A549 (cell line): ENCODE measurements at regions not wholly inside any gene's neighbourhood (a gene's known extent, or its start where the extent isn't known, plus 50 kb on each side); places are given as distances from the start of the nearest gene placed in this dataset.

Experiments used
- ATAC-seq, 2 experiments: fragments of 200-7000 bp in 1 of 2; fragments of >200 bp in 1 of 2; cut with Nextera tagmentation in 1 of 2; cut with Tn5 transposase in 1 of 2; 3 replicates each; pipeline versions ENCODE4 v1.8.0 to v1.9.1; 2018 to 2020; ENCODE audit warnings: mild to moderate bottlenecking in 1 of 2, moderate library complexity in 1 of 2
- CTCF ChIA-PET: fragments of 300-600 bp; sonication (Branson Sonifier 250); formaldehyde crosslinking; extraction: SDS; loops from one replicate; lab custom pipeline; 2021; ENCODE audit warnings: antibody characterized with exemption, inconsistent platforms; lab: Yijun Ruan, JAX
- POLR2A ChIA-PET: fragments of 350-600 bp; formaldehyde crosslinking; extraction: SDS; loops from one replicate; lab custom pipeline; 2021; ENCODE audit warnings: antibody characterized with exemption, inconsistent platforms; lab: Yijun Ruan, JAX
- DNase-seq, 2 experiments: peaks; one replicate each; pipeline versions ENCODE4 v3.0.0 to v3.0.0-alpha.2; 2011 to 2016; ENCODE audit warnings: low read depth in 1 of 2, low spot score in 1 of 2
- FAIRE-seq: peaks from 2 replicates; lab custom pipeline; 2011; peaks lifted over from hg19 to GRCh38; lab: Jason Lieb, UNC
- H3K27ac ChIP-seq, 2 experiments: fragments of >200 bp; sonication (Bioruptor Twin); formaldehyde crosslinking; 3 replicates each; pipeline ENCODE4 v1.5.1; 2016 to 2017
- H3K4me1 ChIP-seq: fragments of >200 bp; sonication (Bioruptor Twin); formaldehyde crosslinking; 3 replicates; pipeline ENCODE4 v1.6.1; 2016
- H3K4me2 ChIP-seq: fragments of >200 bp; sonication (Bioruptor Twin); formaldehyde crosslinking; 3 replicates; pipeline ENCODE4 v1.6.1; 2016
- H3K4me3 ChIP-seq: fragments of >200 bp; sonication (Bioruptor Twin); formaldehyde crosslinking; 3 replicates; pipeline ENCODE4 v1.5.1; 2016
- H3K9me3 ChIP-seq: fragments of >200 bp; sonication (Bioruptor Twin); formaldehyde crosslinking; 3 replicates; pipeline ENCODE4 v1.6.1; 2016
- ATOH8 ChIP-seq: fragments of 250-450 bp; sonication (Bioruptor Pico); IDR thresholded peaks from 2 replicates; pipeline ENCODE4 v1.5.0; 2020; ENCODE audit warnings: low read depth, mild to moderate bottlenecking, moderate library complexity
- BHLHE40 ChIP-seq: IDR thresholded peaks from 2 replicates; pipeline ENCODE4 v1.6.1; 2012; ENCODE audit warnings: low read depth, low read length, inconsistent platforms
- CBX2 ChIP-seq: fragments of 200-600 bp; sonication (generic); IDR thresholded peaks from 2 replicates; pipeline ENCODE4 v1.6.1; 2016; ENCODE audit warnings: low read depth, mild to moderate bottlenecking, borderline replicate concordance
- CBX8 ChIP-seq: fragments of 200-600 bp; sonication (generic); IDR thresholded peaks from 2 replicates; pipeline ENCODE4 v1.6.1; 2016
- CHD2 ChIP-seq: fragments of 150-350 bp; IDR thresholded peaks from 2 replicates; pipeline ENCODE4 v1.6.1; 2014; ENCODE audit warnings: low read length; ENCODE audit not compliant: partially characterized antibody
- CTCF ChIP-seq: fragments of >200 bp; sonication (Bioruptor Twin); formaldehyde crosslinking; IDR thresholded peaks from 3 replicates; pipeline ENCODE4 v1.5.1; 2016
- EHF ChIP-seq: fragments of 250-450 bp; sonication (Bioruptor Pico); IDR thresholded peaks from 2 replicates; pipeline ENCODE4 v1.5.0; 2020; ENCODE audit warnings: mild to moderate bottlenecking
- FOSB ChIP-seq: fragments of 250-450 bp; sonication (Bioruptor Pico); IDR thresholded peaks from 2 replicates; pipeline ENCODE4 v1.5.0; 2020; ENCODE audit warnings: mild to moderate bottlenecking, moderate library complexity
- FOSL2 ChIP-seq, 2 experiments: fragments of 450-650 bp in 1 of 2; fragments of >200 bp in 1 of 2; sonication (Bioruptor Twin) in 1 of 2; formaldehyde crosslinking; IDR thresholded peaks; 2 replicates each; pipeline versions ENCODE4 v1.5.0 to v1.6.1; 2016 to 2020; ENCODE audit warnings: mild to moderate bottlenecking in 1 of 2, moderate library complexity in 1 of 2
- FOXS1 ChIP-seq: fragments of 250-450 bp; sonication (Bioruptor Pico); IDR thresholded peaks from 2 replicates; pipeline ENCODE4 v1.5.0; 2020; ENCODE audit warnings: mild to moderate bottlenecking, moderate library complexity
- HMGXB4 ChIP-seq: fragments of 250-450 bp; sonication (Bioruptor Pico); IDR thresholded peaks from 2 replicates; pipeline ENCODE4 v1.5.0; 2021; ENCODE audit warnings: mild to moderate bottlenecking, moderate library complexity, borderline replicate concordance
- HOXA7 ChIP-seq: fragments of 250-450 bp; sonication (Bioruptor Pico); IDR thresholded peaks from 2 replicates; pipeline ENCODE4 v1.5.0; 2020; ENCODE audit warnings: mild to moderate bottlenecking, moderate library complexity
- JUNB ChIP-seq: fragments of >200 bp; sonication (Bioruptor Twin); formaldehyde crosslinking; IDR thresholded peaks from 2 replicates; pipeline ENCODE4 v1.6.1; 2016
- KDM1A ChIP-seq: fragments of 200-600 bp; sonication (generic); IDR thresholded peaks from 2 replicates; pipeline ENCODE4 v1.6.1; 2016; ENCODE audit warnings: low read depth, mild to moderate bottlenecking
- KDM5A ChIP-seq: fragments of 200-600 bp; sonication (generic); IDR thresholded peaks from 2 replicates; pipeline ENCODE4 v1.6.1; 2016; ENCODE audit warnings: antibody characterized with exemption, mild to moderate bottlenecking
- MAFK ChIP-seq: fragments of 450-650 bp; IDR thresholded peaks from 2 replicates; pipeline ENCODE4 v1.6.1; 2014; ENCODE audit not compliant: partially characterized antibody
- MAZ ChIP-seq: fragments of 150-350 bp; IDR thresholded peaks from 2 replicates; pipeline ENCODE4 v1.6.1; 2014; ENCODE audit warnings: antibody characterized with exemption, low read depth, low read length, borderline replicate concordance
- MYC ChIP-seq: IDR thresholded peaks from 2 replicates; pipeline ENCODE4 v1.6.1; 2012; ENCODE audit warnings: mild to moderate bottlenecking, inconsistent platforms, low read length, improper control_type of control experiment, borderline replicate concordance
- NFE2L2 ChIP-seq: fragments of 150-350 bp; conservative IDR thresholded peaks from 2 replicates; pipeline ENCODE4 v1.6.1; 2014; ENCODE audit warnings: low read length
- NPAS2 ChIP-seq: fragments of 250-450 bp; sonication (Bioruptor Pico); IDR thresholded peaks from 2 replicates; pipeline ENCODE4 v1.8.0; 2022; ENCODE audit warnings: mild to moderate bottlenecking, moderate library complexity, borderline replicate concordance
- NR3C1 ChIP-seq: fragments of >200 bp; sonication (Bioruptor Twin); formaldehyde crosslinking; IDR thresholded peaks from 3 replicates; pipeline ENCODE4 v1.6.1; 2017
- PHF8 ChIP-seq: fragments of 200-600 bp; sonication (generic); IDR thresholded peaks from 2 replicates; pipeline ENCODE4 v1.6.1; 2016; ENCODE audit warnings: low read depth, mild to moderate bottlenecking, antibody characterized with exemption, moderate library complexity, borderline replicate concordance
- RAD21 ChIP-seq, 2 experiments: fragments of >200 bp in 1 of 2; sonication (Bioruptor Twin) in 1 of 2; formaldehyde crosslinking in 1 of 2; IDR thresholded peaks in 1 of 2; conservative IDR thresholded peaks in 1 of 2; 2 replicates in 1 of 2; 3 replicates in 1 of 2; pipeline ENCODE4 v1.6.1; 2012 to 2018; ENCODE audit warnings: inconsistent platforms in 1 of 2
- RARB ChIP-seq: fragments of 250-450 bp; sonication (Bioruptor Pico); IDR thresholded peaks from 2 replicates; pipeline ENCODE4 v1.8.0; 2021; ENCODE audit warnings: mild to moderate bottlenecking, moderate library complexity
- RCOR1 ChIP-seq: fragments of 150-350 bp; IDR thresholded peaks from 2 replicates; pipeline ENCODE4 v1.6.1; 2014; ENCODE audit warnings: antibody characterized with exemption, low read length, low read depth
- RFX5 ChIP-seq: fragments of 450-650 bp; IDR thresholded peaks from 2 replicates; pipeline ENCODE4 v1.7.1; 2014; ENCODE audit warnings: antibody characterized with exemption, mild to moderate bottlenecking, moderate library complexity
- TFCP2L1 ChIP-seq: fragments of 250-450 bp; sonication (Bioruptor Pico); IDR thresholded peaks from 2 replicates; pipeline ENCODE4 v1.5.0; 2021; ENCODE audit warnings: mild to moderate bottlenecking
- WGBS: methylation state at CpG from one replicate; pipeline ENCODE4 v1.1.6; 2017; ENCODE audit errors: missing lambda C conversion rate; 5-methylcytosine and 5-hydroxymethylcytosine counted together
- TF ChIP-seq, protein P1 (sequence below): IDR thresholded peaks from 2 replicates; pipeline ENCODE4 v1.6.1; 2012; ENCODE audit warnings: low read depth, borderline replicate concordance

GRCh38 chr21:19018529-19018928, 614.9 kb upstream of the TMPRSS15 start (continued):
- TF ChIP-seq ATOH8 (CRISPR knock-in tag): no peak
- no peak for TF ChIP-seq EHF (CRISPR knock-in tag)

- no peak overlapping the region for H3K4me2 ChIP-seq
- H3K4me3 ChIP-seq: no peak overlapping the region
- no peak for DNase-seq
- FAIRE-seq: no peak
- ChIA-PET POLR2A (no interaction called here), CTCF (no interaction called here)
- H3K9me3 ChIP-seq: no peaks in the 10 kb centered on the region
- H3K4me1 ChIP-seq: no peaks in the 10 kb centered on the region
- H3K27ac ChIP-seq: no peak overlapping the region
- no peak for ATAC-seq
- no peak for TF ChIP-seq CBX8
- TF ChIP-seq MAZ: no peak
- TF ChIP-seq NFE2L2: no peak
- TF ChIP-seq PHF8: no peak
- TF ChIP-seq RFX5: no peak
- TF ChIP-seq CHD2: no peak
- TF ChIP-seq KDM5A: no peak
- no peak for TF ChIP-seq MYC
- TF ChIP-seq TFCP2L1 (CRISPR knock-in tag): no peak
- TF ChIP-seq KDM1A: no peak
- TF ChIP-seq, protein P1, sequence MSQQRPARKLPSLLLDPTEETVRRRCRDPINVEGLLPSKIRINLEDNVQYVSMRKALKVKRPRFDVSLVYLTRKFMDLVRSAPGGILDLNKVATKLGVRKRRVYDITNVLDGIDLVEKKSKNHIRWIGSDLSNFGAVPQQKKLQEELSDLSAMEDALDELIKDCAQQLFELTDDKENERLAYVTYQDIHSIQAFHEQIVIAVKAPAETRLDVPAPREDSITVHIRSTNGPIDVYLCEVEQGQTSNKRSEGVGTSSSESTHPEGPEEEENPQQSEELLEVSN: no peak
- no peak for TF ChIP-seq HMGXB4 (CRISPR knock-in tag)
- TF ChIP-seq FOXS1 (CRISPR knock-in tag): no peak
- no peak for TF ChIP-seq MAFK
- TF ChIP-seq FOSB (CRISPR knock-in tag): no peak
- TF ChIP-seq NPAS2 (CRISPR knock-in tag): no peak
- WGBS: 13% methylated on average over 4 of the region's 4 CpGs
Observed at GRCh38 chr21:19022978-19023377, 619.4 kb upstream of the TMPRSS15 start.

GRCh38 chr21:19026911-19027310, 623.3 kb upstream of the TMPRSS15 start:
- Histone ChIP-seq H3K27ac (no peak overlapping the region), H3K9me3 (no peaks in the 10 kb centered on the region), H3K4me2 (no peak overlapping the region), H3K4me1 (no peaks in the 10 kb centered on the region), H3K4me3 (no peak overlapping the region)
- ChIA-PET CTCF (no interaction called here), POLR2A (no interaction called here)
- ATAC-seq (no peak), DNase-seq (no peak), FAIRE-seq (no peak)
- TF ChIP-seq HMGXB4 (CRISPR knock-in tag): no peak
- no peak for TF ChIP-seq HOXA7 (CRISPR knock-in tag)
- TF ChIP-seq RCOR1: no peak
- no peak for TF ChIP-seq BHLHE40
- TF ChIP-seq RAD21 (conservative IDR thresholded peaks at IDR 0.05 in 1 of 2, IDR thresholded peaks at IDR 0.05 in 1 of 2): no peak
- TF ChIP-seq CHD2: no peak
- TF ChIP-seq NR3C1: no peak
- TF ChIP-seq KDM5A: no peak
- no peak for TF ChIP-seq JUNB
- no peak for TF ChIP-seq CBX2
- no peak for TF ChIP-seq FOSL2 (IDR thresholded peaks at IDR 0.05)
- no peak for TF ChIP-seq FOSL2 (CRISPR knock-in tag; IDR thresholded peaks at IDR 0.05)
- no peak for TF ChIP-seq CTCF
- no peak for TF ChIP-seq RARB
